ENCODE measurements at regions not wholly inside any gene's neighbourhood (a gene's known extent, or its start where the extent isn't known, plus 50 kb on each side); places are given as distances from the start of the nearest gene placed in this dataset.

GRCh38 chr2:193943406-193943960 is 1713.5 kb upstream of the SLC39A10 start:
- Histone ChIP-seq H3K4me3 (ENCODE audit: low read length in 3 of 3) (no peak overlapping the region), H3K4me1 (ENCODE audit: control insufficient read depth in 2 of 3, insufficient read depth in 2 of 3, low read depth in 1 of 3, low read length in 3 of 3) (no peaks in the 10 kb centered on the region), H3K36me3 (ENCODE audit: control insufficient read depth in 2 of 3, insufficient read depth in 3 of 3, low read length in 3 of 3) (no peaks in the 10 kb centered on the region), H3K9ac (ENCODE audit: low read length in 3 of 3) (no peak overlapping the region), H3K9me3 (ENCODE audit: control insufficient read depth in 2 of 3, insufficient read depth in 1 of 3, low read length in 3 of 3) (no peaks in the 10 kb centered on the region), H3K27ac (ENCODE audit: low read depth in 2 of 2, low read length in 2 of 2) (no peak overlapping the region), H3K27me3 (ENCODE audit: control insufficient read depth, insufficient read depth, low read length) (no peaks in the 10 kb centered on the region)
- intact Hi-C loops (cut with DNase I), result no loop called here
- FAIRE-seq (no peak), DNase-seq (no peak)
- no peak for TF ChIP-seq CTCF (IDR thresholded peaks at IDR 0.05; ENCODE audit: borderline replicate concordance, extremely low read depth, insufficient read depth)

GRCh38 chr2:193935114-193935513 is 1721.9 kb upstream of the SLC39A10 start:
- intact Hi-C loops (cut with DNase I), result no loop called here
- H3K4me1 ChIP-seq (ENCODE audit: control insufficient read depth in 2 of 3, insufficient read depth in 2 of 3, low read depth in 1 of 3, low read length in 3 of 3), result no peaks in the 10 kb centered on the region
- H3K9me3 ChIP-seq (ENCODE audit: control insufficient read depth in 2 of 3, insufficient read depth in 1 of 3, low read length in 3 of 3), result no peaks in the 10 kb centered on the region
- H3K4me3 ChIP-seq (ENCODE audit: low read length in 3 of 3), result no peak overlapping the region
- DNase-seq, result no peak
- no peaks in the 10 kb centered on the region for H3K27me3 ChIP-seq (ENCODE audit: control insufficient read depth, insufficient read depth, low read length)
- no peak for TF ChIP-seq CTCF (IDR thresholded peaks at IDR 0.05; ENCODE audit: borderline replicate concordance, extremely low read depth, insufficient read depth)
- H3K9ac ChIP-seq (ENCODE audit: low read length in 3 of 3), result no peak overlapping the region
- no peak overlapping the region for H3K27ac ChIP-seq (ENCODE audit: low read depth in 2 of 2, low read length in 2 of 2)
- FAIRE-seq, result no peak
- H3K36me3 ChIP-seq (ENCODE audit: control insufficient read depth in 2 of 3, insufficient read depth in 3 of 3, low read length in 3 of 3), result no peaks in the 10 kb centered on the region

- FAIRE-seq (no peak), DNase-seq (no peak)
- Histone ChIP-seq H3K9me3 (ENCODE audit: control insufficient read depth in 2 of 3, insufficient read depth in 1 of 3, low read length in 3 of 3) (no peaks in the 10 kb centered on the region), H3K4me1 (ENCODE audit: control insufficient read depth in 2 of 3, insufficient read depth in 2 of 3, low read depth in 1 of 3, low read length in 3 of 3) (no peaks in the 10 kb centered on the region), H3K27me3 (ENCODE audit: control insufficient read depth, insufficient read depth, low read length) (no peaks in the 10 kb centered on the region), H3K27ac (ENCODE audit: low read depth in 2 of 2, low read length in 2 of 2) (no peak overlapping the region), H3K9ac (ENCODE audit: low read length in 3 of 3) (no peak overlapping the region), H3K36me3 (ENCODE audit: control insufficient read depth in 2 of 3, insufficient read depth in 3 of 3, low read length in 3 of 3) (no peaks in the 10 kb centered on the region), H3K4me3 (ENCODE audit: low read length in 3 of 3) (no peak overlapping the region)
- intact Hi-C loops (cut with DNase I), result no loop called here
- TF ChIP-seq CTCF (IDR thresholded peaks at IDR 0.05; ENCODE audit: borderline replicate concordance, extremely low read depth, insufficient read depth), result no peak
Observed at GRCh38 chr2:193929131-193929530, 1727.9 kb upstream of the SLC39A10 start.

- intact Hi-C loops (cut with DNase I), result no loop called here
Observed at GRCh38 chr2:193907561-193907960, 1712.8 kb upstream of the TMEFF2 start.

More at GRCh38 chr2:193907561-193907960, 1712.8 kb upstream of the TMEFF2 start:
- Histone ChIP-seq H3K4me3 (ENCODE audit: low read length in 3 of 3) (no peak overlapping the region), H3K36me3 (ENCODE audit: control insufficient read depth in 2 of 3, insufficient read depth in 3 of 3, low read length in 3 of 3) (no peaks in the 10 kb centered on the region), H3K9me3 (ENCODE audit: control insufficient read depth in 2 of 3, insufficient read depth in 1 of 3, low read length in 3 of 3) (no peaks in the 10 kb centered on the region), H3K27me3 (ENCODE audit: control insufficient read depth, insufficient read depth, low read length) (no peaks in the 10 kb centered on the region), H3K9ac (ENCODE audit: low read length in 3 of 3) (no peak overlapping the region), H3K27ac (ENCODE audit: low read depth in 2 of 2, low read length in 2 of 2) (no peak overlapping the region), H3K4me1 (ENCODE audit: control insufficient read depth in 2 of 3, insufficient read depth in 2 of 3, low read depth in 1 of 3, low read length in 3 of 3) (no peaks in the 10 kb centered on the region)
- DNase-seq (no peak), FAIRE-seq (no peak)
- no peak for TF ChIP-seq CTCF (IDR thresholded peaks at IDR 0.05; ENCODE audit: borderline replicate concordance, extremely low read depth, insufficient read depth)
